Right lobe of liver (tissue), 6 donors: ENCODE measurements at regions not wholly inside any gene's neighbourhood (a gene's known extent, or its start where the extent isn't known, plus 50 kb on each side); places are given as distances from the start of the nearest gene placed in this dataset.

Experiments used
- ATAC-seq, 4 donors: fragments of 200-7000 bp; cut with Tn5 transposase; one replicate each; pipeline ENCODE4 v1.9.1; 2020; ENCODE audit warnings: mild to moderate bottlenecking in 4 of 4, moderate library complexity in 4 of 4
- DNase-seq, 3 donors: peaks; one replicate each; pipeline ENCODE4 v3.0.0-alpha.2; 2020
- H3K27ac ChIP-seq, 3 donors: fragments of 200-600 bp; one replicate each; pipeline ENCODE4 v1.8.0; 2022
- H3K27me3 ChIP-seq, 2 donors: fragments of 200-600 bp; one replicate each; pipeline ENCODE4 v1.8.0; 2022
- H3K36me3 ChIP-seq, 4 donors: fragments of 200-600 bp; sonication (generic) in 1 of 4; one replicate each; pipeline versions ENCODE4 v1.5.1 to v1.8.0; 2017 to 2022; ENCODE audit warnings: control low read depth in 1 of 4
- H3K4me1 ChIP-seq, 4 donors: fragments of 200-600 bp; sonication (generic) in 1 of 4; one replicate each; pipeline versions ENCODE4 v1.5.1 to v1.8.0; 2017 to 2022; ENCODE audit warnings: control low read depth in 1 of 4
- H3K4me3 ChIP-seq, 3 donors: fragments of 200-600 bp; one replicate each; pipeline ENCODE4 v1.8.0; 2022
- H3K9me3 ChIP-seq, 4 donors: fragments of 200-600 bp; sonication (generic) in 1 of 4; one replicate each; pipeline versions ENCODE4 v1.5.1 to v1.8.0; 2017 to 2022; ENCODE audit warnings: control low read depth in 1 of 4
- POLR2A ChIP-seq: fragments of 450-650 bp; IDR thresholded peaks from one replicate; pipeline ENCODE4 v1.6.1; 2017; ENCODE audit warnings: antibody characterized with exemption, mild to moderate bottlenecking
- WGBS: methylation state at CpG from one replicate; pipeline ENCODE4 v1.1.6; 2018; ENCODE audit warnings: low coverage, low lambda C conversion rate; ENCODE audit not compliant: insufficient coverage; ENCODE audit errors: missing lambda C conversion rate; 5-methylcytosine and 5-hydroxymethylcytosine counted together
- intact Hi-C, 2 donors: fragments of 100-400 bp; cut with DNase I; formaldehyde crosslinking; loops; one replicate each; pipeline versions ENCODE4 v1.11.2 to v1.14.1; 2022
- TF ChIP-seq, protein P1 (sequence below), 4 donors: fragments of 200-600 bp in 3 of 4; fragments of 450-650 bp in 1 of 4; IDR thresholded peaks; one replicate each; pipeline versions ENCODE4 v1.5.1 to v1.8.0; 2016 to 2022; ENCODE audit warnings: antibody characterized with exemption in 4 of 4, mild to moderate bottlenecking in 2 of 4
- donor health status: DM: no; HTN: yes; CAD: no.
- donor health status: DM: no; HTN: no; CAD: no.
- donor health status: DM: no; HTN: no; CAD: no.
- donor health status: DM: no; HTN: yes; CAD: no.
- donor health status: DM: no; HTN: yes; CAD: no.

DNA sequence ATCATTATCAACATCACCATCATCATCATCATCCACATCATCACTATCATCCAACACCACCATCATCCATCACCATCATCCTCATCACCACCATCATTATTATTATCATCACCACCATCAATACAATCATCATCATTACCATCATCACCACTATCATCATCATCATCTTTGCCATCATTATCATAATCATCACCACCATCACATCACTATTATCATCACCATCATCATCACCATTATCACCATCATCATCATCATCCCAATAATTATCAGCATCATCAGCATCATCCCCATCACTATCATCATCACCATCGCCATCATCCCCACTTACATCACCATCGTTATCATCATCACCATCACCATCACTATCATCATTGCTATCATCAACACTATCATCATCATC, 1021.9 kb upstream of the PRKX start:
- 44% methylated on average over 2 of the region's 2 CpGs for WGBS
- H3K27ac ChIP-seq, result no peak overlapping the region

DNA sequence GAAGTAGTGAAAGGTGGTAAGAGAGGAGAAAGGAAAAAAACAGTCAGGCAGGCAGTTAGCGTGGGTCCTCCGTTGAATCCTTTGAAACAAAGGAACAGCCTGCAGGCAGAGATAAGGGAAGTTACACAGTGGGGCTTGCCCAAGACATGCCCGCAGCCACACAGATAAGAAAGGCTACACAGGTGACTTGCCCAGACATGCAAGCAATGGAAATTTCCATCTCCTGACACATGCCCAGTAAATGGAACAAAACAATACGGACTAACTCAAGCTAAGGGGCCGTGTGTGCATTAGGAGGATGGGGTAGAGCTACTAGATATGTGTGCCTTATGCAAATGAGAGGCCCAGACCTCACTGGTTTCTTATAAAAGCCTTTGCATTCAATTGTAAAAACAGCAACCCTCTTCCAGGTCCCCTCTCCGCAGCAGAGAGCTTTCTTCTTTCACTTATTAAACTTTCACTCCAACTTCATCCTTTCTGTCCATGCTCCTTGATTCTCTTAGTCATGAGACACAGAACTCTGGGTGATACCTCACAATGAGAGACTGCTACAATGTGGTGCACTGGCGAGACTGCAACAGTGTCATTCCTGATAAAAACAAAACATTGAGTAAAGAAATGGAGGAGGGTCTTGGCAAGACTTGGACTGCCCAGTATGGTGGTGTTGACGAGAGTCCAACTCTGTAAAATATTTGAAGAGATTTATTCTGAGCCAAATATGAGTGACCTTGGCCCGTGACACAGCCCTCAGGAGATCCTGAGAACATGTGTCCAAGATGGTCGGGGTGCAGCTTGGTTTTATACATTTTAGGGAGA, 997.4 kb upstream of the PRKX start:
- no peaks in the 10 kb centered on the region for H3K4me1 ChIP-seq
- no peak for TF ChIP-seq POLR2A
- TF ChIP-seq, protein P1, sequence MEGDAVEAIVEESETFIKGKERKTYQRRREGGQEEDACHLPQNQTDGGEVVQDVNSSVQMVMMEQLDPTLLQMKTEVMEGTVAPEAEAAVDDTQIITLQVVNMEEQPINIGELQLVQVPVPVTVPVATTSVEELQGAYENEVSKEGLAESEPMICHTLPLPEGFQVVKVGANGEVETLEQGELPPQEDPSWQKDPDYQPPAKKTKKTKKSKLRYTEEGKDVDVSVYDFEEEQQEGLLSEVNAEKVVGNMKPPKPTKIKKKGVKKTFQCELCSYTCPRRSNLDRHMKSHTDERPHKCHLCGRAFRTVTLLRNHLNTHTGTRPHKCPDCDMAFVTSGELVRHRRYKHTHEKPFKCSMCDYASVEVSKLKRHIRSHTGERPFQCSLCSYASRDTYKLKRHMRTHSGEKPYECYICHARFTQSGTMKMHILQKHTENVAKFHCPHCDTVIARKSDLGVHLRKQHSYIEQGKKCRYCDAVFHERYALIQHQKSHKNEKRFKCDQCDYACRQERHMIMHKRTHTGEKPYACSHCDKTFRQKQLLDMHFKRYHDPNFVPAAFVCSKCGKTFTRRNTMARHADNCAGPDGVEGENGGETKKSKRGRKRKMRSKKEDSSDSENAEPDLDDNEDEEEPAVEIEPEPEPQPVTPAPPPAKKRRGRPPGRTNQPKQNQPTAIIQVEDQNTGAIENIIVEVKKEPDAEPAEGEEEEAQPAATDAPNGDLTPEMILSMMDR (IDR thresholded peaks at IDR 0.05), result no peak
- H3K4me3 ChIP-seq, result no peak overlapping the region
- no peaks in the 10 kb centered on the region for H3K36me3 ChIP-seq
- H3K27ac ChIP-seq, result no peak overlapping the region
- ATAC-seq (no peak), DNase-seq (no peak)
- H3K9me3 ChIP-seq, result no peaks in the 10 kb centered on the region
- intact Hi-C loops, result no loop called here
- no peaks in the 10 kb centered on the region for H3K27me3 ChIP-seq
- 38% methylated on average over 9 of the region's 10 CpGs for WGBS

More for the DNA sequence above, 1021.9 kb upstream of the PRKX start:
- Histone ChIP-seq H3K36me3 (no peaks in the 10 kb centered on the region), H3K9me3 (no peaks in the 10 kb centered on the region), H3K27me3 (no peaks in the 10 kb centered on the region), H3K4me3 (no peak overlapping the region), H3K4me1 (no peaks in the 10 kb centered on the region)
- TF ChIP-seq, protein P1 (IDR thresholded peaks at IDR 0.05), result no peak
- no peak for TF ChIP-seq POLR2A
- ATAC-seq (no peak), DNase-seq (no peak)
- intact Hi-C loops, result no loop called here

DNA sequence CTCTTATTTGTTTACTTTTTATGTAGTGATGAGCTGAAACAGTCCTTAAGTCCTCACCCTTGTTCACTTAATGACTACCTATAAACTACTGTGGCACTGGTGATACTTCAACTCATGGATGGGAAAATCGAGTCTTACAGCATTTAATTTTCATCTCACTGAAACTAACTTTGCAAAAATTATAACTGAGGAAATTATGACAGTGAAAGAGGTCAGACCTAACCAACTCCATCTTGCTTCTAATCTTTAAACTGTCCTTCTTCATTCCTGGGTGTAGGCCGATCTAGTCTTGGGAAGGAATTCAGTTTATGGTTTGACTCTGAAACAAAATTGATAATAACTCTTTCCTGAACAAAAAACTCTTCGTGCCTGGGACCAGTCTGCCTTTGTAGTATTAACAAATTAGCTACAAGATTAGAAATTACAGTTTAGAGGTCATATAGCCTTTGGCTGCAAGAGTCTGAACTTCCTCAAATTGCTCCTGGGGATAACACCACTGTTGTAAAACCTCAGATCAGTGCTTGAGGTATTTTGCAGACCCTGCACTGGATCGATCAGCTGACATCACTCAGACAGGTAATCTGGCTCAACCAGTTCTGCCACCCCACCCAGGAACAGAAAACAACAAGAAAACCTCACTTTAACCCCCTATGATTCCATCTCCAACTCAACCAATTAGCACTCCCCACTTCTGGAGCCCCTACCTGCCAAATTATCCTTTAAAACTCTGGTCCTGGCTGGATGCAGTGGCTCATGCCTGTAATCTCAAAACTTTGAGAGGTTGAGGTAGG, 995.7 kb upstream of the PRKX start:
- H3K4me1 ChIP-seq, result no peaks in the 10 kb centered on the region
- TF ChIP-seq, protein P1 (IDR thresholded peaks at IDR 0.05), result no peak
- no peak for TF ChIP-seq POLR2A
- no peaks in the 10 kb centered on the region for H3K36me3 ChIP-seq
- no peak for DNase-seq
- no peak overlapping the region for H3K4me3 ChIP-seq
- no peak overlapping the region for H3K27ac ChIP-seq
- no peak for ATAC-seq
- no peaks in the 10 kb centered on the region for H3K9me3 ChIP-seq
- WGBS, result 19% methylated on average over 4 of the region's 4 CpGs
- H3K27me3 ChIP-seq, result no peaks in the 10 kb centered on the region
- intact Hi-C loops, result no loop called here

DNA sequence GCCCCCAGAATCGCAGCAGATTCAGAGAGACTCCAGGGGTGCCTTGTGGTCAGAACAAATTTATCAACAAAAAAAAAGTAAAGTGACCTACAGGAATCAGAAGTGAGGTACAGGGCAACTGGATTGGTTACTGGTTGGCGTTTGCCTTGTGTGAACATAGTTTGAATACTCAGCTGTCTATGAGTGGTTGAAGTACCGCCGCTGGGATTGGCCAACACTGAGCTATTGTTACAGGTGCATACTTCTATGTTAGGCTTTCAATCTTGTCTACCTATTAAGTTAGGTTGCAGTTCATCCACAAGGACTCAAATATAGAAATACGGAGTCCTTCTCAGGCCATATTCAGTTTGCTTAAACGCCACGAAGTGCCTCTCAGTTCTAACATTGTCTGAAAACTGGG, 993.5 kb upstream of the PRKX start:
- H3K9me3 ChIP-seq, result no peaks in the 10 kb centered on the region
- H3K27ac ChIP-seq, result no peak overlapping the region
- no peak for TF ChIP-seq POLR2A
- TF ChIP-seq, protein P1 (IDR thresholded peaks at IDR 0.05), result no peak
- H3K4me3 ChIP-seq, result no peak overlapping the region
- intact Hi-C loops, result no loop called here
- H3K4me1 ChIP-seq, result no peaks in the 10 kb centered on the region
- no peak for DNase-seq
- WGBS, result 67% methylated on average over 7 of the region's 7 CpGs
- ATAC-seq, result no peak
- H3K27me3 ChIP-seq, result no peaks in the 10 kb centered on the region
- no peaks in the 10 kb centered on the region for H3K36me3 ChIP-seq
